ENCODE measurements at regions not wholly inside any gene's neighbourhood (a gene's known extent, or its start where the extent isn't known, plus 50 kb on each side); places are given as distances from the start of the nearest gene placed in this dataset.

DNA sequence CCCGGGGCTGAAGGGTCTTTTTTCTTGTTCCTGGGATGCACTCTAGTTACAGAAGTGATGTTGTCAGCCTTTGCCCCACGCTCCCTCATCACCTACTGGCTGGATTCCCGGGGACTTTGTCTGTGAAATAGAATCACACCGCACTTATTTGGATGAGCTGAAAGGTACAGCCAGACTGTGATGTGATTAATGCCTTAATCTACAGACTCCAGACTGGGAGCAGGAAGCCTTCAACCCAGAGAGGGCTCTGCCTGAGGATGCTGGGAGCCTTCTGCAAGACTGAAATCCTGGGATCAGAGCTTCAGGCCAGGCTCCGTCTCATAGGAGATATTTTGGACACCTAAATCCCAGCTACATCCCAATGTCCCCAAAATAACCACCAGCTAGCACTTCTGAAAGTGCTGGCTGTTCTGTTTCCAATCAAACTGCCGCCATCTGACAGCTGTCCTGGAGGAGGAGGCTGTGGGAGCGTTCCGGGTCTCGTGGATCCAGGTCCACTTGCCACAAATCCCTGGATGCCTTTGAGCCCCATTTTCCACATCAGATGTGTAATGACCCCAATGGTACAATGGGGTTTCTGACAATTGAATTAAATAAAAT, 688.5 kb downstream of the TBC1D22A start:
- no peak overlapping the region for H3K4me3 ChIP-seq (replicated peaks in 1 of 3; ENCODE audit: insufficient read depth in 1 of 3, low read depth in 2 of 3, low read length in 3 of 3)
- no peak overlapping the region for H3K27ac ChIP-seq (ENCODE audit: extremely low read length, insufficient read depth, low read length)
- no peak overlapping the region for H3K9ac ChIP-seq (ENCODE audit: insufficient read depth, low read depth, low read length)
- no peak overlapping the region for H2AFZ ChIP-seq (ENCODE audit: low read length)
- DNase-seq (ENCODE audit: low spot score) (no peak), ATAC-seq (no peak), FAIRE-seq (no peak)
- 14% methylated on average over 4 of the region's 9 CpGs for WGBS (ENCODE audit: low lambda C conversion rate)
- ChIA-PET POLR2A (no interaction called here), CTCF (ENCODE audit: low intra/inter-chr PET ratio, low total read pairs) (no interaction called here)
- intact Hi-C loops (cut with micrococcal nuclease; ENCODE audit: unreplicated experiment), result no loop called here
- no peak overlapping the region for H3K4me2 ChIP-seq (ENCODE audit: low read depth, low read length)
- no peaks in the 10 kb centered on the region for H3K9me3 ChIP-seq (ENCODE audit: low read length)
- H3K4me1 ChIP-seq (ENCODE audit: insufficient read depth, low read length), result no peaks in the 10 kb centered on the region
- peaks cover 4 to 13% of the 10 kb centered on the region in 2 experiments; a peak in 4 of 5 replicates for H3K27me3 ChIP-seq (ENCODE audit: control insufficient read depth in 1 of 2, insufficient read depth in 2 of 2, low read length in 2 of 2)
- no TSS peak for BruUV-seq (replicated peaks)
- no peaks in the 10 kb centered on the region for H3K36me3 ChIP-seq (replicated peaks in 1 of 2; ENCODE audit: control insufficient read depth in 1 of 2, insufficient read depth in 2 of 2, low read length in 2 of 2)
- in situ Hi-C loops (cut with HindIII; ENCODE audit: extremely low pct_ligation_motif_present, low pct_unique_long_range_greater_than_20kb), result no loop called here
- 0 out of 2 replicates have a peak, but pooled peaks cover 3% of the 10 kb centered on the region for H4K20me1 ChIP-seq (ENCODE audit: insufficient read depth, low read length)
- no peaks in the 10 kb centered on the region for H3K79me2 ChIP-seq (ENCODE audit: insufficient read depth, low read length)
- no peak for TF ChIP-seq PAWR (CRISPR knock-in tag; IDR thresholded peaks at IDR 0.05; ENCODE audit: borderline replicate concordance)
- no peak for TF ChIP-seq ZNF530 (CRISPR knock-in tag; IDR thresholded peaks at IDR 0.05; ENCODE audit: low read depth)
- TF ChIP-seq TBL1XR1 (IDR thresholded peaks at IDR 0.05; ENCODE audit: borderline replicate concordance, low read length, partially characterized antibody), result no peak
- no peak for TF ChIP-seq MAF1 (CRISPR knock-in tag; IDR thresholded peaks at IDR 0.05; ENCODE audit: borderline replicate concordance)
- TF ChIP-seq JUNB (CRISPR knock-in tag; IDR thresholded peaks at IDR 0.05; ENCODE audit: borderline replicate concordance), result no peak
- TF ChIP-seq IRF9 (CRISPR knock-in tag; IDR thresholded peaks at IDR 0.05; ENCODE audit: borderline replicate concordance), result no peak
- no peak for TF ChIP-seq FOSL2 (CRISPR knock-in tag; IDR thresholded peaks at IDR 0.05)
- no peak for TF ChIP-seq ZBTB34 (CRISPR knock-in tag; IDR thresholded peaks at IDR 0.05)
- TF ChIP-seq, protein P1, sequence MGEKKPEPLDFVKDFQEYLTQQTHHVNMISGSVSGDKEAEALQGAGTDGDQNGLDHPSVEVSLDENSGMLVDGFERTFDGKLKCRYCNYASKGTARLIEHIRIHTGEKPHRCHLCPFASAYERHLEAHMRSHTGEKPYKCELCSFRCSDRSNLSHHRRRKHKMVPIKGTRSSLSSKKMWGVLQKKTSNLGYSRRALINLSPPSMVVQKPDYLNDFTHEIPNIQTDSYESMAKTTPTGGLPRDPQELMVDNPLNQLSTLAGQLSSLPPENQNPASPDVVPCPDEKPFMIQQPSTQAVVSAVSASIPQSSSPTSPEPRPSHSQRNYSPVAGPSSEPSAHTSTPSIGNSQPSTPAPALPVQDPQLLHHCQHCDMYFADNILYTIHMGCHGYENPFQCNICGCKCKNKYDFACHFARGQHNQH (CRISPR knock-in tag; IDR thresholded peaks at IDR 0.05), result no peak
- TF ChIP-seq ZNF224 (CRISPR knock-in tag; IDR thresholded peaks at IDR 0.05), result no peak
- TF ChIP-seq SNAPC2 (CRISPR knock-in tag; IDR thresholded peaks at IDR 0.05), result no peak
- no peak for TF ChIP-seq ZNF276 (CRISPR knock-in tag; IDR thresholded peaks at IDR 0.05; ENCODE audit: low read depth)
- no peak for TF ChIP-seq NR1H2 (CRISPR knock-in tag; IDR thresholded peaks at IDR 0.05; ENCODE audit: borderline replicate concordance, low read depth)
- no peak for TF ChIP-seq HMG20A (CRISPR knock-in tag; IDR thresholded peaks at IDR 0.05; ENCODE audit: borderline replicate concordance)
- no peak for TF ChIP-seq ZFP37 (CRISPR knock-in tag; IDR thresholded peaks at IDR 0.05; ENCODE audit: borderline replicate concordance)
- no peak for TF ChIP-seq ZNF841 (CRISPR knock-in tag; IDR thresholded peaks at IDR 0.05; ENCODE audit: borderline replicate concordance)
- no peak for TF ChIP-seq ZNF441 (CRISPR knock-in tag; IDR thresholded peaks at IDR 0.05; ENCODE audit: borderline replicate concordance)
- TF ChIP-seq HIC2 (CRISPR knock-in tag; IDR thresholded peaks at IDR 0.05; ENCODE audit: low read depth), result no peak

Measured in HepG2 (cell line).